ENCODE measurements at regions not wholly inside any gene's neighbourhood (a gene's known extent, or its start where the extent isn't known, plus 50 kb on each side); places are given as distances from the start of the nearest gene placed in this dataset.

- H3K9me3 ChIP-seq: no peaks in the 10 kb centered on the region
- FAIRE-seq: no peak
- ChIA-PET CTCF (no interaction called here), POLR2A (no interaction called here)
- ATAC-seq: no peak
- WGBS (ENCODE audit: missing lambda C conversion rate): 0% methylated on average over 1 of the region's 1 CpG
- TF ChIP-seq FOXS1 (CRISPR knock-in tag; IDR thresholded peaks at IDR 0.05): no peak
- no peak for TF ChIP-seq EHF (CRISPR knock-in tag; IDR thresholded peaks at IDR 0.05)
- TF ChIP-seq EHMT2 (IDR thresholded peaks at IDR 0.05; ENCODE audit: low read depth): no peak
- TF ChIP-seq, protein P1, sequence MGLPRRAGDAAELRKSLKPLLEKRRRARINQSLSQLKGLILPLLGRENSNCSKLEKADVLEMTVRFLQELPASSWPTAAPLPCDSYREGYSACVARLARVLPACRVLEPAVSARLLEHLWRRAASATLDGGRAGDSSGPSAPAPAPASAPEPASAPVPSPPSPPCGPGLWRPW (IDR thresholded peaks at IDR 0.05): no peak
- no peak for TF ChIP-seq RAD21 (conservative IDR thresholded peaks at IDR 0.05 in 1 of 2, IDR thresholded peaks at IDR 0.05 in 1 of 2)
- no peak for TF ChIP-seq GATA3 (IDR thresholded peaks at IDR 0.05; ENCODE audit: borderline replicate concordance)
- TF ChIP-seq ESRRA (IDR thresholded peaks at IDR 0.05; ENCODE audit: borderline replicate concordance, low read length): no peak
- TF ChIP-seq JUN (IDR thresholded peaks at IDR 0.05): no peak
- TF ChIP-seq NFE2L2 (conservative IDR thresholded peaks at IDR 0.05; ENCODE audit: low read length): no peak
- TF ChIP-seq, protein P2, sequence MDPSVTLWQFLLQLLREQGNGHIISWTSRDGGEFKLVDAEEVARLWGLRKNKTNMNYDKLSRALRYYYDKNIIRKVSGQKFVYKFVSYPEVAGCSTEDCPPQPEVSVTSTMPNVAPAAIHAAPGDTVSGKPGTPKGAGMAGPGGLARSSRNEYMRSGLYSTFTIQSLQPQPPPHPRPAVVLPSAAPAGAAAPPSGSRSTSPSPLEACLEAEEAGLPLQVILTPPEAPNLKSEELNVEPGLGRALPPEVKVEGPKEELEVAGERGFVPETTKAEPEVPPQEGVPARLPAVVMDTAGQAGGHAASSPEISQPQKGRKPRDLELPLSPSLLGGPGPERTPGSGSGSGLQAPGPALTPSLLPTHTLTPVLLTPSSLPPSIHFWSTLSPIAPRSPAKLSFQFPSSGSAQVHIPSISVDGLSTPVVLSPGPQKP (IDR thresholded peaks at IDR 0.05; ENCODE audit: low read depth, low read length): no peak
- no peak for TF ChIP-seq BHLHE40 (IDR thresholded peaks at IDR 0.05; ENCODE audit: low read depth, low read length)
- TF ChIP-seq RNF2 (IDR thresholded peaks at IDR 0.05; ENCODE audit: borderline replicate concordance, low read depth): no peak
- no peak for TF ChIP-seq CBX2 (IDR thresholded peaks at IDR 0.05; ENCODE audit: borderline replicate concordance, low read depth)
- no peak for TF ChIP-seq ATOH8 (CRISPR knock-in tag; IDR thresholded peaks at IDR 0.05; ENCODE audit: low read depth)
- no peak for TF ChIP-seq SMC3 (IDR thresholded peaks at IDR 0.05)
- no peak for TF ChIP-seq CEBPB (IDR thresholded peaks at IDR 0.05)
- H3K27ac ChIP-seq: no peak overlapping the region
- no peak overlapping the region for H3K4me3 ChIP-seq
- H3K4me1 ChIP-seq: no peaks in the 10 kb centered on the region
- no peak overlapping the region for H3K4me2 ChIP-seq
- DNase-seq (ENCODE audit: low read depth in 1 of 2, low spot score in 1 of 2): no peak
These were observed 192.4 kb upstream of the MPPED2 start for GRCh38 chr11:30778596-30778995.

- H3K4me1 ChIP-seq: no peaks in the 10 kb centered on the region
- no peak overlapping the region for H3K27ac ChIP-seq
- no peak for TF ChIP-seq MAX (IDR thresholded peaks at IDR 0.05)
- no peak for TF ChIP-seq EP300 (IDR thresholded peaks at IDR 0.05)
- no peak for TF ChIP-seq FOSB (CRISPR knock-in tag; IDR thresholded peaks at IDR 0.05)
- TF ChIP-seq, protein P3, sequence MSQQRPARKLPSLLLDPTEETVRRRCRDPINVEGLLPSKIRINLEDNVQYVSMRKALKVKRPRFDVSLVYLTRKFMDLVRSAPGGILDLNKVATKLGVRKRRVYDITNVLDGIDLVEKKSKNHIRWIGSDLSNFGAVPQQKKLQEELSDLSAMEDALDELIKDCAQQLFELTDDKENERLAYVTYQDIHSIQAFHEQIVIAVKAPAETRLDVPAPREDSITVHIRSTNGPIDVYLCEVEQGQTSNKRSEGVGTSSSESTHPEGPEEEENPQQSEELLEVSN (IDR thresholded peaks at IDR 0.05; ENCODE audit: borderline replicate concordance, low read depth): no peak
- TF ChIP-seq NFE2L2 (conservative IDR thresholded peaks at IDR 0.05; ENCODE audit: low read length): no peak
- TF ChIP-seq MYC (IDR thresholded peaks at IDR 0.05; ENCODE audit: borderline replicate concordance, low read length): no peak
- TF ChIP-seq TP53 (CRISPR knock-in tag; IDR thresholded peaks at IDR 0.05): no peak
- TF ChIP-seq, protein P4, sequence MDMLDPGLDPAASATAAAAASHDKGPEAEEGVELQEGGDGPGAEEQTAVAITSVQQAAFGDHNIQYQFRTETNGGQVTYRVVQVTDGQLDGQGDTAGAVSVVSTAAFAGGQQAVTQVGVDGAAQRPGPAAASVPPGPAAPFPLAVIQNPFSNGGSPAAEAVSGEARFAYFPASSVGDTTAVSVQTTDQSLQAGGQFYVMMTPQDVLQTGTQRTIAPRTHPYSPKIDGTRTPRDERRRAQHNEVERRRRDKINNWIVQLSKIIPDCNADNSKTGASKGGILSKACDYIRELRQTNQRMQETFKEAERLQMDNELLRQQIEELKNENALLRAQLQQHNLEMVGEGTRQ (IDR thresholded peaks at IDR 0.05): no peak
- no peak for TF ChIP-seq KDM5A (IDR thresholded peaks at IDR 0.05)
- no peak for TF ChIP-seq CHD4 (IDR thresholded peaks at IDR 0.05; ENCODE audit: borderline replicate concordance)
- no peak for TF ChIP-seq JUNB (IDR thresholded peaks at IDR 0.05)
- TF ChIP-seq RARB (CRISPR knock-in tag; IDR thresholded peaks at IDR 0.05): no peak
- TF ChIP-seq RFX5 (IDR thresholded peaks at IDR 0.05): no peak
- no peak for TF ChIP-seq HDAC2 (IDR thresholded peaks at IDR 0.05)
- TF ChIP-seq FOSL2 (IDR thresholded peaks at IDR 0.05): no peak
- TF ChIP-seq FOSL2 (CRISPR knock-in tag; IDR thresholded peaks at IDR 0.05): no peak
- TF ChIP-seq, protein P5, sequence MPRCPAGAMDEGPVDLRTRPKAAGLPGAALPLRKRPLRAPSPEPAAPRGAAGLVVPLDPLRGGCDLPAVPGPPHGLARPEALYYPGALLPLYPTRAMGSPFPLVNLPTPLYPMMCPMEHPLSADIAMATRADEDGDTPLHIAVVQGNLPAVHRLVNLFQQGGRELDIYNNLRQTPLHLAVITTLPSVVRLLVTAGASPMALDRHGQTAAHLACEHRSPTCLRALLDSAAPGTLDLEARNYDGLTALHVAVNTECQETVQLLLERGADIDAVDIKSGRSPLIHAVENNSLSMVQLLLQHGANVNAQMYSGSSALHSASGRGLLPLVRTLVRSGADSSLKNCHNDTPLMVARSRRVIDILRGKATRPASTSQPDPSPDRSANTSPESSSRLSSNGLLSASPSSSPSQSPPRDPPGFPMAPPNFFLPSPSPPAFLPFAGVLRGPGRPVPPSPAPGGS (IDR thresholded peaks at IDR 0.05): no peak
- no peaks in the 10 kb centered on the region for H3K9me3 ChIP-seq
- WGBS (ENCODE audit: missing lambda C conversion rate): 0% methylated on average over 1 of the region's 1 CpG
- ATAC-seq (peak; percentile 55 to 59; a peak in 3 of 6 replicates), DNase-seq (ENCODE audit: low read depth in 1 of 2, low spot score in 1 of 2) (no peak), FAIRE-seq (no peak)
- H3K4me2 ChIP-seq: no peak overlapping the region
- ChIA-PET POLR2A (no interaction called here), CTCF (no interaction called here)
- no peak overlapping the region for H3K4me3 ChIP-seq
These were observed 189.0 kb upstream of the MPPED2 start for GRCh38 chr11:30775233-30775522.
